ENCODE measurements at regions not wholly inside any gene's neighbourhood (a gene's known extent, or its start where the extent isn't known, plus 50 kb on each side); places are given as distances from the start of the nearest gene placed in this dataset.

DNA sequence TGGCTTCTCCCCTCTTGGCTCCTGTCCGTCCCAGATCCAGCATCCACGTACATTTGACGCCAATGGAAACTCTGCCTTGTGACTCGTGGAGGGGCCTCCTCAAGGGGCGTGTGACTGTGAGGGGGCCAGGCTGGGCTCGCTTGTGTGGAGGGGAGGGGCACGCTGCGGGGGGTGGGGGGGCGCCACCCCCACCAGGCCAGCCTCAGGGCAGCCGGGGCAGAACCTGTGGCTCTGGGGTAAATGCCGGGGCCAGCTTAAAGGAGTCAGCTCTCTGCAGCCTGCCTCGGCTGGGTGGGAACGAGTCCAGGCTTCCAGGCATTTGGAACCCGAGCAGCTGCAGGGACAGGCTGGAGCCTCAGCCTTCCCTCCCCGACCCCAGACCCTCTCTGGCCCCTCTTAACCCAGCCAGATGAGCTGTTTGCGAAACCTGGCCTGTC is 94.1 kb downstream of the SIK1 start:
- DNase-seq (ENCODE audit: low read depth, low spot score), result no peak

DNA sequence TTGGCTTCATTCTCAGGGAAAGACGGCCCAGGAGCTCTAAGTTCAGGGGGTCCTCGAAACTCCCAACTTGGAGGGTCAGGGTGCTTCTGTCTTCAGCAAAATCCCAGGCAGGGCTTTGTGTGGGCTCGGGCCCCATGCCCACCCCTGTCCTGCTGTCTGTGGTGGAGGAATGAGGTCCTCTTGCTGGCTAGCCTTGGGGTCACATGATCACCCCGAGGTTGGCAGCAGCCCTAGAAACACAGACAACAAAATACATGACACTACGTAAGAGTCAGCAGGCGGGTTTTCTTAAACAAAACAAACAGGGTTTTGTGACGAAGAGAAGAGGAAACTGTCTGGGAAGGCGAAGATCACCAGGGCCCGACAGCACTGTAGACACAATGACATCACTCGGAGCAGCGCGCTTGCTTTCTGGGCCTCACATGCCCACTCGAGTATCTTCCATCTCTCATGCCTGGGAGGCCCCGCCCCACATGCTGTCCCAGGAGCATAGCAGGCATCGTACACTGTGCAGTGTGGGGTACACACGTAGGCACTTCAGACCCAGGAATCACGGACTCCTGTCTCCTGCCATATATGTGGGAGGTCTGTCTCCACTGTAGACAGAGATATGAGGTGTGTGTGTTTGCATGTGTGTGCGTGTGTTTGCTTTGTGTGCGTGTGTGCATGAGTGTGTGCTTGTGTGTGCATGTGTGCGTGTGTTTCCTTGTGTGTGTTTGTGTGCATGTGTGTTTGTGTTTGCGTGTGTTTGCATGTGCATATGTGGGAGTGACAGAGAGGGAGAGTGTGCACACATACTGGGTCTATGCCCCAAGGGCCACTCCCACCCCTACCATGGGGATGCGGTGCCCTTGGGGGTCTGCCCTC is 94.7 kb downstream of the SIK1 start:
- peak; percentile 88 for DNase-seq (ENCODE audit: low read depth, low spot score)

DNA sequence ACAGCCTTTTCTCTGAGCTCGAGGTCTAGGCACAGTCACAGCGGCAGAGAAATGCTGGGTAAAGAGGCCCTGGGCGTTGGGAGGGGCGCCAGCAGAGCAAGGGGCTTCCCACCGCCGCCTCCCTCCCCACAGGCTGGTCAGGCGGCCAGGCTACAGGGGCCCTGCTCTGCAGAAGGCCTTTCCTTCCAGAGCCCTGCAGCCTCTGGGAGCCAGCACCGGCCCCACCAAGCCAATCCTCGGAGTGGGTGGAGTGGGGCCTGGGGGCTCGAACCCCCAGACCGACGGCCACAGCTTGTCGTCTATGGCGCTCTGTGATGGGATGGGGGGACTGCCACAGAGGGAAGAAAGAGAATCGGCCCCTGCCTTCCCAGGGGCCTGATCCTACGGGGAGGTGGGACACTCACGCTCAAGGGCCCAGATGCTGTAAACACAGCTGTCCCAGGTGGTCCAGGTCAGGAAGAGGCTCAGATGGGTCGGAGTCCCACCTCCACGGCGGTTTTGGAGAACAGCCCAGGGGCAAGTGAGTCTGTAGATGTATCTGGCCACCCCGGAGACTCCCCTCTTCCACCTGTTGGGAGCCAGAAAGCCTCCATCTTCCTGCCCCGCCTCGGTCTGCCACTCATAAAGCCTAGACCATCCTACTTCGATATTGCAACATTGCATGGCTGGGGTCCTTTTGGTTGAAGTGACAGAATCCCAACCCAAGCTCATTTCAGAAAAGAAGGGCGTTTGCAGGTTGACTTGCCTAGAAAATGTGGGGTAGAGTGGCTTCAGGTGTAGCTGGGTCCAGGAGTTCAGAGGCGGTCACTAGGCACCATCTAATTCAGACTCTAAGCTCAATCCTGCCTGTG is 95.6 kb downstream of the SIK1 start:
- DNase-seq (ENCODE audit: low read depth, low spot score), result no peak

DNA sequence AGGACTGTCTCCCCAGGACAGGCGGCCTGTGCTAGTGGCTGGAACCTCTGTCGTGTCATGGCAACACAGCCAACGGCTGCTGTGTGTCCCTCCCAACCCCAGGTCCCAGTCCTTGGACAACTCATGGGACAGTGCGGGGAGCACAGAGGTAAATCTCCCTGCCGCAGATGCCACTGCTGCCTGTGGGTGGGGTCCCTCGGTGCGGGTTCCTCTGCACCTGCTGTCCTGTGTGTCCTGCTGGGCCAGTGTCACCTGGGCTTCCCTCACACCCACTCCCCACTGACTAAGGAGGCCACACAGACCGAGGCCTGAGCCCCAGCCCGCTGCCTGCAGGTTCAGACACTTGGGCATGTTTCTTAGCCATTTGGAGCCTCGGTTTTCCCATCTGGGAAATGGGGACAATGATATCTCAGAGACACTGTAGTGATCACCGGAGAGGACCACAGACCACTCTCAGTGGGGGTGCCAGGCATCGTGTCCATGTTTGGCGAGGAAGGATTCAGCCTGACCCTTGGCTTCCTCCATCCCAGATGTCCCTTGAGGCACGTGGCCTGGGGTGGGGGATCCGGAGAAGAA is 96.5 kb downstream of the SIK1 start:
- no peak for DNase-seq (ENCODE audit: low read depth, low spot score)

DNA sequence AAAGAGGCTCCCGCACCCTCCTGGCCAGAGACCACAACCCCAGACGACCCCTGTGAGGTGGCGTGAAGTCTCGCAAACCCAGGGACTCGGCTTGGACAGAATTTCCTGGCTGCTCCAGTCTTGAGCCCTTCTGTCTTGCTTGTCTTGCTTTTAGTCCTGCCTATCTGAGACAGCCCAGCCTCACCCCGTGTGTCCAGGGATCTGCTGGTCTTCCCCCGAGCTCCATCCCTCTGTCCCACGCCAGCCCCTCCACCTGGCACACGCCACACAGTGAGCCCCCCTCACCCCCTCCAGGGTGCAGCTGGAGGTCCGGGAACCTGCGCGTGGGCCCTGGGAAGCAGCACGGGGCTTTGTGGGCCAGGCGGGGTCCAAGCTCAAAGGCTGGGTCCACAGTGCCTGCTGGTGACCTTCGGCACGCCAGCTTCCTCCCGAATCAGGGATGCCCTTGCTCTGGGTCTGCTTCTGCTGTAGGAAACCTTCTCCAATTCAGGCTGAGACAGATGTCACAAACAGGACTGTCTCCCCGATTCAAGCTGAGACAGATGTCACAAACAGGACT is 97.1 kb downstream of the SIK1 start:
- DNase-seq (ENCODE audit: low read depth, low spot score), result no peak

DNA sequence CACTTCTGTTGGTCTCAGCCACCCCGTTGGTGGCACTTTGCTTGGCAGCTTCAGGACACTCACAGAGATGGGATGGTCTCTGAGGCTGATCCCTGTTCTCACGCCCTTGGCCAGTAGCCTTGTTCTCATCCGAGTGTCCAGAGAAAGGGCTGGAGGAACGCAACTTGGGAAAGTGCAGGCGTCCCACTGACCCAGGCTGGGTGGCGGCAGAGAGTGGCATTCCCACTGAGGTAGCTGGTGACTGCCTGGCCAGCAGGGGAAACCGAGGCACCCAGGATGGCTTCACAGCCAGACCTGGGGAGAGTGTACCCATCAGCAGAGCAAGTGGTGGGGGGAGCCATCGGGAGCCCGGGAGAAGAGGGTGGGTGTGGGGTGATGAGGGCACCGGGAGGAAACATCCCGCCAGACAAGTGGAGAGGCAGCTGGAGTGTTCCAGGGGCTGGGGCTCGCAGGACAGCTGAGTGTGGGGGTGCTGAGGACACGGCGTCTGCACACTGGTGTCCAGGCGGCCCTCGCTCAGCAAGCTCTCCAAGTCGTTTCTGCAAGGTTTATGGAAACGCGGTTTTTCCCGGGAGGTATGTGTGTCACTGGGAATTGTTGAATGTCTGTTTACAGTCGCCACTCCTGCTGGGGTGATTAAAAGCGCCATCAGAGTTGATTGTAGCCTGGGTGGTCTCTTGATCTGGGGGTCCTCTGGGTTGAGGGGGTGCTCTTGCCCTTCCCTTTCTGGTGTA is 97.8 kb downstream of the SIK1 start:
- no peak for DNase-seq (ENCODE audit: low read depth, low spot score)

DNA sequence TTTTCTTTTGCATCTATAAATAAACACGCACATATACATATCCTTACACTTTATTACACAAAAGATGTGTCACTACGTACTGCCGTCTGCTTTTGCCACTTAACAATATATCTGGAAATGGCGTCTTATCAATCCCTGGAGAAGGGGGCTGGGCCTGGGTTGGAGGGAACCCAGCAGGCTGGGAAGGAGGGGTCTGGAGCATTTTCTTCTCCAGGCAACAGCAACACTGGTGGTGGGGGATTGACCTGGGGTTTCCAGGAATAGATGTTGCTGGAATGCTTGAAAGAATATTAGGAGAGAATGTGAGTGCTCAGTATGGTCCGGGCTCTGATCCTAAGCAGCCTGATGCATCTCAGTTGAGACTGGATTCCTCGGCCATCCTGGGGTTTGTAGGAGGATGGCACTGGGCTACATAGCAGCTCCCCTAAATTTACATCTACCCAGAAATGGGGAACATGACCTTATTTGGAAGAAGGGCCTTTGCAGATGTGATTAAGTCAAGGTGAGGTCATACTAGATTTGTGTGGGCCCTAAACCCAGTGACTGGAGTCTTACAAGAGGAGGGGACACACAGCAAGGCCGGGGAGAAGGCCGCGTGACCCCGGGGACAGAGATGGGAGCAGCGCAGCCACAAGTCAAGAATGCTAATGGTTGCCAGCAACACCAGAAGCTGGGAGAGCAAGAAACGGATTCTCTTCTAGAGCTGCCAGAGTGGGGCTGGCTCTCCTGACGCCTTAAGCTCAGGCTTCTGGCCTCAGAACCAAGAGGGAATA is 98.6 kb downstream of the SIK1 start:
- no peak for DNase-seq (ENCODE audit: low read depth, low spot score)

DNA sequence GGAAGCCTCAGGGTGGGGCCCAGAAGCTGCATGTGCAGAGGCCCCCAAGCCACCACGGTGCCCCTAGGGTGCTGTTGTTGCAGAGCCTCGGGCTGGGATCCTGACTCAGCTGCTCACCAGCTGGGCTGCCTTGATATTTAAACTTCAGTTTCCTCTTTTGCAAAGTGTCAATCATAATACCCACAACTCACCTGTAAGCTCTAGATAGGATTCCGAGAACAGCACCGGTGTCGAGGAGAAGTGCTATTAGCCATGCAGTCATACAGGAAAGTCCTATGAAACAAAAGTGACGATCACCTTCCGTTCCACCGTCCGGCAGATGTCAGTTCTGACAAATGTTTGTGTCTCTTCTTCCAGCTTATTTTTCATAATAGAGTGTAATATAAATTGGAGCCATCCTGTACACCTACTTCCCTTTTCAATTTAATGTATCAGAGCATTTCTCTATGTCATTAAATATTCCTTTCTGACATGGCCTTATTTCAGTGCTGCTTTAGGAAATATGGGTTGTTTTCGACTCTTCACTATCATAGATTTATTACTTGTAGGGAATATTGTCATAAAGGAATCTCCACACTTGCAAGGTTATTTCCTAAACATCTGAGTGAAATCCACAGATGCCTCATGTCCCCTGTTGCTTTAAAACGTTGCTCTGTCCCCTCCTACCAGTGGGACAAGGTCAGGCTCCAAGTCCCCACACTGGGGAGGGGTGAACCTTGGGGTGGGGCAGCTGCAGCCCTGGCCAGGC is 100.8 kb downstream of the SIK1 start:
- no peak for DNase-seq (ENCODE audit: low read depth, low spot score)

DNA sequence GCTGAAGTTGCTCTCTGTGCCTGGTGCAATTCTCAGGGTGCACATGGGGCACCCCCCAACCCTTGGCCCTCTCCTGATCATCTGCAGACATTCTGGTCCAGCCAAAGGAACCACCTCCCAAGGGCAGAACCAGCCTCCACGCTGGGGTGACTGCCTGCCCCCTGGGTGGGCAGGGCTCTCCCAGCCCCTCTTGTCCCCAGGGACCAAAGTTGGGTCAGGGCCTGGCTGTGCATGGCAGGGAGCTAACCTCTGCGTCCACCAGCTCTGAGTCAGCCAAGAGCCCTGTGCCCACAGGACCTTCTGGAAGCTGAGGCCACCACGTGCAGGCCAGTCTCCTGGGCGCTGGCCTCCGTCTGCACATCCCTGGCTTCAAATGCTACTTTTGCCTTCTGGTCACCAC is 101.9 kb downstream of the SIK1 start:
- no peak for DNase-seq (ENCODE audit: low read depth, low spot score)

DNA sequence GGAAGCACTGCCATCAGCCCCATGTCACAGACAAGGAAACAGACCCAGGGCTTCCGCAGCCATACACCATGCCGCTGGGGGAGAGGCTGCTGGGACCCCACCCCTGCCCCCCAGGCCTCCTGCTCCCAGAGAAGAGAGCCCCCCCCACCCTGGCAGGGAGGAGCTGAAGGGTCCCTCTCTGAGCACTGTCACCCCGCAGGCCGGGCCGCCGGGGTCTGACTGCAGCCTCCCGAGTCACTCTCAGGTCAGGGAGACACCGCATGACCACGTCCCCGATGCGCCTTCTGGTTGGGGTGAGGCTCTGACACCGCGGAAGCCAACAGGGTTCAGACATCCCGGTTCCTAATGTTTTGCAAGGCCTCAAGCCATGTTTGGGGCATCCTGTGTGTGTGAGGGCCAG is 102.3 kb downstream of the SIK1 start:
- no peak for DNase-seq (ENCODE audit: low read depth, low spot score)

DNA sequence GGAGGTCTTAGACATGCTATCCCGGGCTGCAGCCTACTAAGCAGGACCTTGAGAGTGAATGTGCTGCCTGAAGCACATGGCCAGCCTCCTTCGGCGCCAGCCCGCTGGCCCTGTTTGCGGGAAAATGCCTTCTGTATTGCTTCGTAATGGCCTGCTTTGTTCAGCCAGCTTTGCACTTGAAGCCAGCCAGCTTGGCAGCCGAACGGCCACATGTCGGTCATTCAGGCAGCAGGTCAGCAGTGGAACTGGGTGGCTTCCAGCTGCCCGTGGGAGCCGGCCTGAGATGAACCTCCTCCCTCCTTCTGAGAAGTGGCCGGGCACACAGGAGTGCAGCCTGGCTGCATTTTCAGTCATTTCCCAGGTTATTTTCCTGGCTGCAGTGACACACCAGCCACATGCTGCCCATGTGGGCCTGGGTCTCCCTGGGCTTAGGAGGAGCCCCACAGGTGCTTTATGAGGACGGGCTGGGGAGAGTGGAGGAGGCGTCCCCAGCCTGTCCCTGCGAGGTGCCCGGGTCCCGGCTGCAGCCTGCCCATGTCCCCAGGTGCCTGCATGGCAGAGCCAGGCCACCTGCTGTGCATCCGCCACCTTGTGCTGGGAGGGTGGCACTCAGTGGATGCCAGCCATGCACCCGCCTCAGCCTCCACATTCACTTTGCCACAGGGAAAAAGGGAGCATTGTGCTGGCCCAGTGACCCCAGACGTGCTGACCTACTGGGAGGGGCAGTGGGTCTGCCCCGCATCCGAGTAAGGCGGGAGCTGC is 103.5 kb downstream of the SIK1 start:
- no peak for DNase-seq (ENCODE audit: low read depth, low spot score)

DNA sequence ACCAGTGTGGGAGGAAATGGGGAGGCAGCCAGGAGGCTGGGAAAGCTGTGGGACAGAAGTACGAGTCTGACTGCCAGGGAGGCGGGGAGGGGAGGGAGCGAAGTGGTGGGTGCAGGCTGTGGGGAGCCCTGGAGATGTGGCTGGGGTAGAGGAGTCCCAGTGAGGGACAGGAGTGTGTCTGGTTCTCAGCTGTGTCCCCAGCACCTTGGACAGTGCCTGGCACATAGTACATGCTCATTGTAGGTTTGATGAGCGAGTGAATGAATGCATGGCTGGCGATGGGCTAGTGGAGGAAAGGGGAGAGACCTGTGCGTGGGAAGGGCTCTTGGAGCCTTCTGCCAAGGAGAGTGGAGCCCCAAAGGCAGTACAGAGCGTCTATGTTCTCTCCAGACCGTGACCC is 104.1 kb downstream of the SIK1 start:
- no peak for DNase-seq (ENCODE audit: low read depth, low spot score)

DNA sequence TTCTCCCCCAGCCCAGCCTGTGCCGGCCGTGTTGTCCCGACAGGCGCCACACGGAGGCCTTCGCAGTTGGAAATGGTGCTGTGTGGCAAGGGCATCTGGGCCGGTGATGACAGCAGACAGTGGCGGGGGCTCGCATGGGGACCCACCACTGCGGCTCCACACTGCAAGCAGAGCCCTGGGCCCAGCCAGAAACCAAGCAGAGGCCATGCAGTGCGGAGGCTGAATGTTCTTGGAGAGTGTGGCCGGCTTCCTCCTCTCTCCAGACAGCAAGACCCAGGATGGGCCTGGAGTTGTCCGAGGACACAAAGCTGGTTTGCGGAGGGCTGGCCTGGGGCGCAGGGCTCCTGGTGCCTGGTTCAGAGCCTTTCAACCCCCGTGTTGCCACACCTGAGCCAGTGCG is 104.6 kb downstream of the SIK1 start:
- DNase-seq (ENCODE audit: low read depth, low spot score), result no peak

DNA sequence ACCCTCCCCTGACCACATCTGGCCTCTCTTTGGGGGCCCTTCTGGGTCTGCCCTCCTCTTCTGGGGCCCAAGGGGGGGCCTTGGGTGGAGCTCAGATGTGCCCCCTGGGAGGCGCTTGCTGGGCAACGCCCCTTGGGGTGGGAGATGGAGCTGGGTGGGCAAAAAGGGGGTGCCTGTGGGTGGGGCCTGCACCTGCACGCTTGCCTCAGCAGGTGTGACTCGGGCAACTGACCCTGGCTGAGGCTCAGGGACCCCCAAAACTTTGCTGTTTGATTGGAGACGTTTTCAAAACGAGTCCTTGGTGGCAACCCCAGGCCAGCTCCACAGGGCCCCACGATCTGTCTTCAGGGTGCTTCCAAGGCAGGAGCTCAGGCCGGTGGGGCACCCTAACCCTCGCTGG is 105.3 kb downstream of the SIK1 start:
- DNase-seq (ENCODE audit: low read depth, low spot score), result no peak

DNA sequence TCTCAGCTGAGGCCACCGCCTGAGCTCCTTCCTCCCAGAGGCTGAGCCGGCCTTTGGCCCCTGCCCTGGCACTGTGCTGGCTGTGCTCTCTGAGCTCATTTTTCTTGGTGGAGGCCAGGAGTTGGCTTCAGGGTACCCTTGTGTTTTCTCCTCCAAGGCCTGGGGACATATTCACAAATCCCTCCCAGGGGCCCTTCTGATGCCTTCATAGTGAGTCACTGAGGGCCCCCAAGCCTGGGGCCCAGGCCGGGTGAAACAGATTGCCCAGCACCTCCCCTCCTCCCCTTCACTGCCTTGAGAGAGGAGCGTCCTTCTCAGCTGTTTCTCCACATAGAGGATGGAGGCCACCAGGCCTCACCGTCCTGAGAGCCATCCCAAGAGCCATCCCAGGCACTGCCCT is 105.8 kb downstream of the SIK1 start:
- no peak for DNase-seq (ENCODE audit: low read depth, low spot score)

DNA sequence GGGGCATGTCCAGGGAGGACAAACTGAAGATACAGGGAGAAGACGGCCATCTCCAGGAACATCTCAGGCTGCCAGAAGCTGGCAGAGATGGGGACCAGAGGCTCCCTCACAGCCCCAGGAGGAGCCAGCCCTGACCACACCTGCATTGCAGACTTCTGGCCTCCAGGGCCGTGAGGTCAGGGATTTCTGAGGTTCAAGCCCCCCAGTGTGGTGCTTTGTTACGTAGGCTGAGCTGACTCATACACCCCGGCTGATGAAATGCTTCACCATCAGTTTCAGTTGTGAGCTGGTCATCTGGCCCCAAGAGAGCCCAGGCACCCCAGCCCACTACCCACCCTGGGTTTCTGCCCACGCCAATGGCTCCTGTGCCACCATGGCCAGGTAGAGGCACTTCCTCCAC is 106.4 kb downstream of the SIK1 start:
- no peak for DNase-seq (ENCODE audit: low read depth, low spot score)

DNA sequence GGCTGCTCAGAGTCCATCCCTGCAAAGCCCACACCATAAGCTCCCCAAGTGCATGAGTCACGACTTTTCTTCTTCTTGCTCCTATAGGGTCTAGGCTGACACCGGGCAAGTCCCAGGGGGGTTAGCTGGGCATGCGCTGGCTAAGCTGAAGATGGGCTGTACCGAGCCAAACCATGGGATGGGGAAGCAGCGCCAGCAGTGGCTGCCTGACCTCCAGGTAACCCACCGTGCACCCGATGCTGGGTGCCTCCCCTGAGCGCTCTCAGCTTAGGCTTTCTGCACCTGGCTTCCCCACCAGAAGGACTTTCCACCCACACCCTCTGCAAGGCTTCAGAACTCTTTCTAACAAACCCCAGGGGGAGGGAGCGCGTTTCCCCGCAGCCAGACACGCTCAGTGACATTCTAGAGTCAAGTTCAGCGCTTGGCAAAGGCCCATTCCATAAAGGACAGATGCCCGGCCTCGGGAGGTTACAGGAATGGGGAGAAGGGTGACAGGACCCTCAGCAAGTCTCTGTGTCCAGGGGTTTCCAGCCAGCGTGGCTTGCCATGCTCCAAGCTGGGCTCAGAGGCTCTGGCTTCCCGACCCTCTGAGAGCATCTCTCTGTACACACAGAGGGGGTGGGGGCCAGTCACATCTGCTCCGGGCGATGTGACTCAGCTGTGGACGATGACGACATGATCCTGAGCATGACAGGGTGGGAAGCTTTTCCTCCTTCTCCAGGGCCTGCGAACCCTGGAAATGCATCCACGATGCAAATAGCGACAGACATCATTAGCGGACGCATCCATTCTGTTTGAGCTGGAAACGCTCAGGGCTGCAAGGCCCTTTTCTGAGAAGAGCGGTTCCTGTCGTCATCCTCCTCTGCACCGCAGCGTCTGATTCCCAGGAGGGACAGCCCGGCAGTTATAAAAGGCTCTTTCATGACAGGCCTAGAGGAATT is 107.8 kb downstream of the SIK1 start:
- DNase-seq (ENCODE audit: low read depth, low spot score), result no peak

DNA sequence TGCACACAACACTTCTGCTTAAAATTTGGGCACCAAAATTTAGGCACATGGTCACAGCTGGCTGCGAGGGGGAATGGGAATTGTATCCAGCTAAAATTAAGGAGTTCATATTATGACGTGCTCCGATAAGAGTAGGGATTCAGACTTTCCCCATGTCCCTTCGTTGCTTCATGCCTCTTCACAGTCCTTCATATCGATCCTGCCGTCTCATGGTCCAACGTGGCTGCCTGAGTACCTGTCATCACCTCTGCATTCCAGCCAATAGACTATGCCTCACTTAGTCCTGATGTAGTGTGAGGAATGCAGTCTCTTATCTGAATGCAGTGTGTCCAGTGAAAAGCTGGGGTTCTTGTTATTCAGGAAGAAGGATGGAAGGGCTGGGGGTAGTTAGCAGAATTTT is 108.6 kb downstream of the SIK1 start:
- DNase-seq (ENCODE audit: low read depth, low spot score), result no peak

Data from pulmonary artery endothelial cell (primary cell).